ENCODE measurements at regions not wholly inside any gene's neighbourhood (a gene's known extent, or its start where the extent isn't known, plus 50 kb on each side); places are given as distances from the start of the nearest gene placed in this dataset.

- intact Hi-C loops (cut with micrococcal nuclease) = no loop called here
Observed at GRCh38 chr5:135140446-135141204, 106.6 kb upstream of the PITX1 start.

- intact Hi-C loops (cut with micrococcal nuclease) = no loop called here
Observed at GRCh38 chr5:135139381-135140134, 105.5 kb upstream of the PITX1 start.

DNA sequence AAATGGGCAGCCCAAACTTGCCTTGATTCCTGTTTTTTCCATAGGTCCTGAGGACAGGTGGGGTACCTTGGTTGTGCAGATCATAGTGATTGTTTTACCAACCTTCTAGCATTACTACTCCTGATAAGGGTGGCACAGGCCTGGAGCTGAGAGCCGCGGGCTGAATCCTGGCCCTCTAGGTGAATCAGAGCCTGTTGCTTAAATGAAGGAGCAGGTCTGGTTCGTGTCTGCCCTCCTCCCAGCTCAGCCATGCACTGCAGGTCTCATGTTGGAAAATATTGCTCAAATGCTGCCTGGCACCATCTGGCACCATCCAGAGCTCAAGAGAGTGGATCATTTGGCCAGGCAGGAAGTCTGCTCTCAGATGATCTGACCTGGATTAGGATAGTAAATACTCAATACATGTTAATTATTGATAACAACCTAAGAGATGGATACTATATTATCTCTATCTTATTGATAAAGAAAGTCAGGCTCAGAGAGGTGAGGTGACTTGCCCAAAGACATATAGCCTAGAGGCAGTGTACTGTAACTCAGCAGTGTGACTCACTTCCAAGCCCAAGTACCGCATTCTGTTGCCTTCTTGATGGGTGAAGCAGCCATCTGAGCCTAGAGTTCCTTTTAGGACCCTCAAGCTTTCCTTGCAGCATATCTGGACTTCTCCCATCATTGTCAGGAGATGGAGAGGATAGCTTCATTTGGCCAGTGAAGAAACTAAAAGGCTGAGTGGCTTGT is 104.3 kb upstream of the PITX1 start:
- intact Hi-C loops (cut with micrococcal nuclease) = no loop called here

GRCh38 chr5:135137146-135137915 is 103.3 kb upstream of the PITX1 start:
- intact Hi-C loops (cut with micrococcal nuclease) = no loop called here

- intact Hi-C loops (cut with micrococcal nuclease) = no loop called here
Observed at GRCh38 chr5:135136546-135136945, 102.5 kb upstream of the PITX1 start.

DNA sequence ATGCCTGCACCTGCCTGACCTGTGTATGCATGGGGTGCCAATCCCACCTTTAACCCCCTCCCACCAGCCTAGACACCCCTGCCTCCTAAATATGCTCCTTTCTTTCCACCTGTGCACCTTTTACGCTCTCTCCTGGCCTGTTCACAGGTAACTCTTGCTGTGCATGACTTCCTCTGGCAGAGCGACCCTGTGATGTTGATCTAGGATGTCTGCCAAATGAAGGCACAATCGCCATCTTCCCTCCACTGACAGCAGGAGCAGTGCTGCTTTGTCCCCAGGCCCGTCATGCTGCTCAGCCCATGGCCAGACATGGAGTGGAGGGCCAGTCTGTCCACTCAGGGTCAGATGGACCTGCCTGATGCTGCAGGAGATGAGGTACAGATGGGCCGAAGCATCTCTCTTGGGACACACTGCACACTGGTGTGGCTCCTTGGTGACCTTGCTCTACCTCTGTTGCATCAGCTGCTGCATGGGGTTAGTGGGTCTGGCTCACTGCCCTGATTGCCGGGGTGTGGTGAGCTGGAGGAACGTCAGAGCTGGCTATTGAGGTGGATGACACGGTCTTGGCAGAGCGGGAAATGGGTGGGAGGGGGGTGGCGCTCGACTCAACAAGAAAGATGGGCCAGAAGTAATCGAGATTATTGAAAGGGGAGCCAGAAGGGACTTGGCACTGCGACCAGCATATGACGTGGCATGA is 101.7 kb upstream of the PITX1 start:
- intact Hi-C loops (cut with micrococcal nuclease) = no loop called here

GRCh38 chr5:135134691-135135381 is 100.8 kb upstream of the PITX1 start:
- intact Hi-C loops (cut with micrococcal nuclease) = no loop called here

DNA sequence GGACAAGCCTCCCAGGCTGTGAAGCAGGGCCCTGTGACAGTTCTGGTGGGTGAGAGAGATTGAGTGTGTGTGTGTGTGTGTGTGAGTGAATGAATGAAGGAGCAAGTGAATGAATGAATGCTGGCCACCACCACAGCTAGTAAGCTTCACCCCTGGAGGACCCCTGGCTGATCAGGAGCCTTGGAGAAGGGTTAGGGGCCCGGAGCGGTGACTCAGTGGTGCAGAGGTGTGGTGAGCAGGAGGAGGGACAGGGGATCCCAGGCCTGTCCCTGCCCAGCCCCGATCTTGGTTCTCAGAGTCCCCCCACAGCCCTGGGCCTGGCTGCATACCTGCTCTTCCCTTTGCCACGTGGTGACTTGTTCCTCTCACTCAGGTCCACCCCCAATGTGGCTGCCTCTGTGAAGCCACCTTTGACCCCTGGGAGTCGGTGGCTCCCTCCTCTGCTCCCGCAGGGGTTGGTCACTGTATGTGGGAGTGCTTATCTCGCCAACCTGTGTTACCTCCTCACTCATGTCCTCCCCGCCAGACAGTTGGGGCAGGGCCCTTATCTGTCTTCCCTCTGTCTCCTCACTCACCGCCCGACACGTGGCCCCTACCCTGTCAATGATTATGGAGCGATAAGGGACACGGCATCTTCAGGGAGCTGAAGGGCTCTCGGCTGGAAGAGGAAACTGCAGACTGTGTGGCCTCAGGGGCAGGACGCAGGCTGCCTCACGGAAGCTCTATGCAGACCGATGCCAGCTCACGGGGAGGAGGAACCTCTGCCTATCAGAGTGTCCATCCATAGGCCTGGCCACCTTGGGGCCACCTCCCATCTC is 99.9 kb upstream of the PITX1 start:
- intact Hi-C loops (cut with micrococcal nuclease) = no loop called here

- intact Hi-C loops (cut with micrococcal nuclease) = no loop called here
Observed at GRCh38 chr5:135133181-135133580, 99.2 kb upstream of the PITX1 start.

GRCh38 chr5:135131801-135132680 is 98.0 kb upstream of the PITX1 start:
- intact Hi-C loops (cut with micrococcal nuclease) = no loop called here

DNA sequence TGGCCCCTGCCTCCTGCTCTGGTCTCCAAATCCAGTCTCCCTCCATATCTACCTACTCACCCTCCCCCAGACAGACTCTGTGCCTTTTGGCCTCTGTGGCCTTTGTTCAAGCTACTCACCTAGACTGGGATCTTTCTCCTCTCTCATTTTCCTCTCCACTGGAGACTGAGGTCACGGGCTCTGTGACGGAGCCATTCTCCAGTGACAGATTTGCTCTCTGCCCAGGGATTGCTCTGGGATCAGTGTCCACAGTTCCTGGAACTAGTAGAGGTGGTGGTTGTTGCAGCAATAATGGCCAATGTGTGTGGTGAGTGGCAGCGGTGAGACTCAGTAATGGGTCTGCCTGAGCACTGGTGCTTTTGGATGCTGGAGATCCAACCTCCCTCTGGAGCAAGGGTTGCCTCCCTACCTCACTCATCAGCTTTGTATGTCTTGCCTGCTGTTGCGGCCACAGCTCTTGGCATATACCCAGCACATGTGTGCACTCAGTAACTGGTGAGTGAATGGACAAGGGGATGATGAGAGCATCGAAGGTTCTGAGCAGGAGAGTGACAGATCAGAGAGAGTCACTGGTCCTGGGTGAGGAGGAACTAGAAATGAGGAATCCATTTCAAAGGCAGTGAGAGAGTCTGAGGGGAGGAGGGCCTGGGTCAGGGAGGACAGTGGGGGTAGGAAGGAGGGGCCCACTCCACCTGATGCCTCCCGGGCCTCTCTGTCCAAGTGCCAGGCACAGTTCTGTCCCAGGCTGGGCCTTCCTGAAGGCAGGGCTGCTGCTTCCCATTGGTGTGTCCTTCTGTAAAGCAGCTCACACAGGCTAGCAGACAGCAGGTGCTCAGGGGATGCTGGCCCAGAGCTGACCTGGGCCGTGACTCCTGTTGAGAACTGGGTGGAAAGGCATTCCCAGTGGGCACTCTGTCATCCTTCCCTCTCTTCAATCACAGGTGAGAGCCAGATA is 96.5 kb upstream of the PITX1 start:
- intact Hi-C loops (cut with micrococcal nuclease) = no loop called here

- intact Hi-C loops (cut with micrococcal nuclease) = no loop called here
Observed at GRCh38 chr5:135129307-135129706, 95.3 kb upstream of the PITX1 start.

- intact Hi-C loops (cut with micrococcal nuclease) = no loop called here
Observed at GRCh38 chr5:135128361-135128760, 94.3 kb upstream of the PITX1 start.

DNA sequence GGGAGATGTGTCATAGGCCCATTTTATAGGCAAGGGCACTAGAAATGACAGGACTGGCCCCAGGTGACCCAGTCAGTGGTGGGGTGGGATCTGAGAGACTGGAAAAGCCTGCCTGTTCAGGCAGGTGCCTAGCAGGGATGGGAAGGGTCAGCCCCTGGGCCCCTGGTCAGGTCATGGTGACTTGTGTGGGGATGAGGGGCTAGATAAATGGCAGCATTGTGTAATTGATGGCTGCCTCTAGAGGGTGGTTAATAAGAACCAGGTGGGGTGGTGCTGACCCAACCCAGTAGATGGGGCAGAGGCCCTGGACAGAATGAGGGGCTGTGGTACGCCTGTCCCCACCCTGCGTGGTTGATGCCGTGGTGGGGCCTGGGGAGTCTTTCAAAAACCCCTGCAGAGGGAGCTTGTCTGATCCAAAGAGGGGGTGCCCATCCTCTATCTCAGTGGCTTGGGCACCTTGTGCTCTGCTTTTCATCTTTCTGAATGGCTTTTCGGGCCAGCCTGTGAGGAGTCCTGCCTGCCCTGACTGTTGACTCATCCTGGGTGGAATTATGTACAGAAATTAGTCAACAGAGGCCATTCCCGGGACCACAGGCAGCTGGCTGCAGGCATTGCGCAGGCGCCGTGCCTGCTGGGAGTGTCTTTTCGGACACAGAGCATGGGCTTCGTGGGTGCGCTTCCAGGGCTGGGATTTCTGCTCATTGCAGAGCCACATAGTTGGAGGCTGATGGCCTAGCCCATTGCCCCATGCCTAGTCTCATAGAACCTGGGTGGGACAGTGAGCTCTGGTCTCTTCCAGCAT is 93.6 kb upstream of the PITX1 start:
- intact Hi-C loops (cut with micrococcal nuclease) = no loop called here

DNA sequence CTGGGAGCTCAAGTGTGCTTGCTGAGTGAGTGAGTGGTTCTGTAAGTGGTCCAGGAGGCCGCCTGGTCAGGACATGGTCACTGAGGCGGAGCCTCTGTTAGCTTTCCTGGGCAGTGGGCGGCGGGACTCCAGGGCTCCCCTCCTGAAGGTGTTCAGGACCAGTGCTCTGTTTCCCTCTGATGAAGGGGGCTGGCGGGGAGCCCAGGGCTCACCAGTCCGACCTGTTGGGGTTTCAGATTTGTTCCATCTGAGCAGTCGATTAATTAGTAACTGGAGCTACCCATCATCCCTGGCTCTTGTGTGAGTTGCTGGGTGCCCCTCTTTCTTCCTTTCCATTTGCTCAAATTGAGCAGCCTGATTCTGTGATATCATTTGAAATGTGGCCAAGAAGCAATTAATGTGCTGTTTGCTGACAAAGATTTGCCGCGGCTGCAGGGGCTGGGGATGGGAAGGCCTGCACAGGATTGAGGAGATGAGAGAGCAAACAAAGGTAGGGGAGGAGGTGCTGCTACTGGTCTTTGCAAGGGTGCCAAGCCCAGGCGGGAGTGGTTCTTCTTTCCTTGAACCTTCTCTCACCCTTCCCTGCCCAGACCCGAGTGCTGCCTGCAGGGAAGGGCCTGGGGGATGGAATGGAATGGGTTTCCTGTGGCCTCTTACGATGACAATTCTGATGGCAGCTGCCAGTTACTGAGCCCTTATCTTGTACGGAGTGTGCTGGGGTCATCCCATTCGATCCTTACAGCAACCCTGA is 92.8 kb upstream of the PITX1 start:
- intact Hi-C loops (cut with micrococcal nuclease) = no loop called here

DNA sequence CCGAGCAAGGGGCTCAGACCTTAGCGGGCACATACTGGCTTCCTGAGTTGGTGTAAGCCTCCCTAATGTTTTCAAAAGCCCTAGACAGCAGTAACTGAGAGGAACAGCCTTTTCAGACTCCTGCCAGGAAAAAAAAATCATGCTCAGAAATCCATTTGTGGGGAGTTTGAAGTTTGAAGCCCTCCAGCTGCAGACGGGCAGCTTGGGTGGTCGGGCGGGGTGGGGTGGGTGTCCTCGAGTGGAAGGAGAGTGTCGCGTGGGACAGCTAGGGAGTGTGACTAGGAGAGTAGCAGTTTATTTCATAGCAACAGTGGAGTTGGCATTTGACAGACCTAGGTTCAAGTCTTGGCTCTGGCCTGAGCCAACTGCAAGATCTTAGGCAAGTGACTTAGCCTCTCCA is 90.7 kb upstream of the PITX1 start:
- intact Hi-C loops (cut with micrococcal nuclease) = no loop called here

All from T-helper 2 cell treated with Interferon-gamma antibody and Interleukin-4, amounts not matched to agents 100 ng/mL and 5 ng/mL, for 36 hours (primary cell).